Testis (tissue), 2 donors: ENCODE measurements at regions not wholly inside any gene's neighbourhood (a gene's known extent, or its start where the extent isn't known, plus 50 kb on each side); places are given as distances from the start of the nearest gene placed in this dataset.

ENCODE experiments used
- CTCF ChIP-seq, 3 experiments: fragments of 450-650 bp in 2 of 3; fragments of 200-600 bp in 1 of 3; sonication (generic) in 1 of 3; IDR thresholded peaks; one replicate each; pipeline ENCODE4 v1.5.1; 2016 to 2019; ENCODE audit warnings: antibody characterized with exemption in 3 of 3, mild to moderate bottlenecking in 2 of 3, moderate library complexity in 1 of 3
- POLR2A ChIP-seq: fragments of 450-650 bp; IDR thresholded peaks from one replicate; pipeline ENCODE4 v1.6.1; 2017; ENCODE audit warnings: antibody characterized with exemption, mild to moderate bottlenecking, moderate library complexity

GRCh38 chr22:49432211-49432896 is 395.3 kb downstream of the BRD1 start:
- TF ChIP-seq CTCF (IDR thresholded peaks at IDR 0.05) = no peak
- no peak for TF ChIP-seq POLR2A
